Hepatocyte (in vitro differentiated cells): ENCODE measurements at regions not wholly inside any gene's neighbourhood (a gene's known extent, or its start where the extent isn't known, plus 50 kb on each side); places are given as distances from the start of the nearest gene placed in this dataset.

Experiments used
- EZH2 ChIP-seq: fragments of 200-600 bp; sonication (generic); IDR thresholded peaks from 2 replicates; pipeline ENCODE4 v1.6.1; 2016; ENCODE audit warnings: antibody characterized with exemption, mild to moderate bottlenecking, borderline replicate concordance
- EZH2phosphoT487 ChIP-seq: fragments of 200-600 bp; sonication (generic); IDR thresholded peaks from one replicate; pipeline ENCODE4 v1.6.1; 2018; ENCODE audit warnings: antibody characterized with exemption, mild to moderate bottlenecking, low read depth, moderate library complexity; ENCODE audit not compliant: unreplicated experiment, severe bottlenecking
- TF ChIP-seq, protein P1 (sequence below): fragments of 200-600 bp; sonication (generic); IDR thresholded peaks from 2 replicates; pipeline ENCODE4 v1.5.1; 2016; ENCODE audit warnings: antibody characterized with exemption, mild to moderate bottlenecking; ENCODE audit not compliant: poor library complexity

DNA sequence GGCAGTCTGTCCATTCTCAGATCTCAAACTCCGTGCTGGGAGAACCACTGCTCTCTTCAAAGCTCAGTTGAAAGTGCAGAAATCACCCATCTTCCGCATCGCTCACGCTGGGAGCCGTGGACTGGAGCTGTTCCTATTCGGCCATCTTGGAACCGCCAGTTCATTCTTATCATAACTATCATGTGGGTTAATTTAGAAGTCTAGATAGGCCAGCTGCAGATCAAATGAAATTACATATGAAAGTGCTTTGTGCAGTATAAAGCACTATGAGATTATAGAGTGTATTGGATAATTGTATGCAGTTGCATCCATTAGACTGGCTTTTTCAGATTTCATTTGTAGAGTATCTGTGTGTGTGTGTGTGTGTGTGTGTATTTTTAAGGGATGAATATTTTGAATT, 57.8 kb downstream of the PRORP start:
- TF ChIP-seq, protein P1, sequence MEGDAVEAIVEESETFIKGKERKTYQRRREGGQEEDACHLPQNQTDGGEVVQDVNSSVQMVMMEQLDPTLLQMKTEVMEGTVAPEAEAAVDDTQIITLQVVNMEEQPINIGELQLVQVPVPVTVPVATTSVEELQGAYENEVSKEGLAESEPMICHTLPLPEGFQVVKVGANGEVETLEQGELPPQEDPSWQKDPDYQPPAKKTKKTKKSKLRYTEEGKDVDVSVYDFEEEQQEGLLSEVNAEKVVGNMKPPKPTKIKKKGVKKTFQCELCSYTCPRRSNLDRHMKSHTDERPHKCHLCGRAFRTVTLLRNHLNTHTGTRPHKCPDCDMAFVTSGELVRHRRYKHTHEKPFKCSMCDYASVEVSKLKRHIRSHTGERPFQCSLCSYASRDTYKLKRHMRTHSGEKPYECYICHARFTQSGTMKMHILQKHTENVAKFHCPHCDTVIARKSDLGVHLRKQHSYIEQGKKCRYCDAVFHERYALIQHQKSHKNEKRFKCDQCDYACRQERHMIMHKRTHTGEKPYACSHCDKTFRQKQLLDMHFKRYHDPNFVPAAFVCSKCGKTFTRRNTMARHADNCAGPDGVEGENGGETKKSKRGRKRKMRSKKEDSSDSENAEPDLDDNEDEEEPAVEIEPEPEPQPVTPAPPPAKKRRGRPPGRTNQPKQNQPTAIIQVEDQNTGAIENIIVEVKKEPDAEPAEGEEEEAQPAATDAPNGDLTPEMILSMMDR, result no peak
- no peak for TF ChIP-seq EZH2
- no peak for TF ChIP-seq EZH2phosphoT487
